Activated CD8-positive, alpha-beta memory T cell treated with anti-CD3 and anti-CD28 coated beads, Interleukin-2, amount 50 U/mL, for 48 hours (primary cell): ENCODE measurements at regions not wholly inside any gene's neighbourhood (a gene's known extent, or its start where the extent isn't known, plus 50 kb on each side); places are given as distances from the start of the nearest gene placed in this dataset.

Experiments
- DNase-seq: peaks from one replicate; pipeline ENCODE4 v3.0.0-alpha.2; 2020

DNA sequence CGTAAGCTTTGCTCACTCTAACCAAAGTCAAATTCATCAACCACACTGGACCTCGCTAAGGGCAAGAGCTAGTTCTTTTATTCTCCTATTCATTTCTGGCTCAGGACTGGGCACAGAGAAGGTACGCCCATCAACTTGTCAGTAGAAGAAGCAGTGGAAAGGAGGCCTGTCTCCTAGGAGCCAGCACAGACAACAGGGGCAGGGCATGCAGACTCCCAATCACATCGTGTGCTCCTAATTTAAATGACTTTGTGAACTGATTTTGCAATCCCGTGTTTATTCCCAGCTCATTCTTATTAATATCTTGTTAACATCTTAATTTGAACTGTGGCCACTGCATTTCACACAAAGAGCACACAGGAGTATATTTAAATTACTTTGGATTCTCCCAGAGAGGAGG lies 161.1 kb upstream of the BCL6 start:
- no peak for DNase-seq

DNA sequence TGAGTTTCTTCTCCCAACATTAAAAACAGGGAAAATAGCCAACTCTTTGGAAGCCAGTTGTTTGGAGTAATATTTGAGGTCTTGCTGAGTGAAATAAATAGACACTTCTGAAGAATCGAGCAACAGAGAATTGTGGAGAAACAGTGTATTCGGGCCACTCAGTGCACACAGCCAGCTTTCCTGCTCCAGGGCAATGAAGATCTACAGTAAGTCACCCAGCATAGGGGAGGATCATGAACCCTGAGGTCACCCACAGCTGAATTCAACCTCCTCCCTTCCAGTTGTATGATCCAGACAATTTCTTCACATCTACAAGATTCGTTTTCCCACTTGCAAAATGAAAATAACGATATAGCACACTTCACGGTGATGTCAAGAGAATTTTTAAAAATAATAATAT lies 161.7 kb upstream of the BCL6 start:
- no peak for DNase-seq

DNA sequence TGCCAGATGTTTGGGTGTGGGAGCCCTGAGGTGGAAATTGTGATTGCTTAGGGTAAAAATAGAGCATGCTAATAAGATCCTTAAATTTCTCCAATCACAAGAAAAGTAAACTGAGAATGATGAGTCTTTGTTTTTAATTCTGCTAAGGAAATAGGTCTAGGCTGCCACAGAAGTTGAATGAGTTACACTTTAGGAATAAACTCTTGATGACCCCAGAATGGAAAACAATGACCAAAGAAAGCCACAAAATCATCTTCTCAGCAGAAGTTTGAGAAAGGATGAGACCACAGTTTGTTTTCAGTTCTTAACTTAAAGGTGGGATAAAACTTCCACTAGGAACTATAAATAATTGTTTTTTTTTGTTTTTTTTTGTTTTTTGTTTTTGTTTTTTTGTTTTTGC lies 164.6 kb upstream of the BCL6 start:
- no peak for DNase-seq

DNA sequence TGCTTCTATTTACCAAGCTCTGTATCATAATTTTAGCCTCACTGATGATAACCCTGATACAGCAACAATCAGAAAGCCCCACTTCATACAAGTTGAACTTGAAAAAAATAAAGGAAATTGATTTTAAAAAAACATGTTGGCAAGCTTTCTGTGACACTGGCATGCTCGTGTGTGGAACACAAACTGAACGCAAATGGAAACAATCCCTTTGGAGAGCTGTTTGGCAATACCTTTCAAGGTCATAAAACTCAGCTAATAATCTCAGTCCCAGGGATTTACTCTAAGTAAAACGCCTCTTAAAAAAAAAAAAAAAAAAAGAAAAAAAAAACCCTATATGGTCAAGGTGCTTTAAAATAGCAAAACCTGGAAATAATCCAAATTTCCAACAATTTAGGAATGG lies 166.7 kb upstream of the BCL6 start:
- no peak for DNase-seq

DNA sequence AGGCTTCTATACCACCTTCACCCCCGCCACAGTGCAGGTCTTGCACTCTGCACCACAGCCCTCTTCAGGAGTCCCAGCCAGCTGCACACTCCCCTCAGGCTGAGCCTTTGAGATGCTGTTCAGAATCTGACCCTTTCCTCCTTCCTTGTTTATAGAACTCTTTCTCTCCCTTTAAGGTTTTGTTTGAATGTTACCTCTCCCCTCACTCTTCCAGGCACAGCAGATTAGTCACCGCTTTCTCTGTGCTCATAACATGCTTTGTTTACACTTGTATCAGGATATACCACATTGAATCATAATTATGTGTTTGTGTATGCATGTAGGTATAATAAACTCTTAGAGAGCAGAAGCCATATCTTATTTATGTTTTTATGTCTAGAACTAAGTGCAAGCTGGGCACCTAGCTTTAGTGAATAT lies 168.4 kb upstream of the BCL6 start:
- DNase-seq = no peak

DNA sequence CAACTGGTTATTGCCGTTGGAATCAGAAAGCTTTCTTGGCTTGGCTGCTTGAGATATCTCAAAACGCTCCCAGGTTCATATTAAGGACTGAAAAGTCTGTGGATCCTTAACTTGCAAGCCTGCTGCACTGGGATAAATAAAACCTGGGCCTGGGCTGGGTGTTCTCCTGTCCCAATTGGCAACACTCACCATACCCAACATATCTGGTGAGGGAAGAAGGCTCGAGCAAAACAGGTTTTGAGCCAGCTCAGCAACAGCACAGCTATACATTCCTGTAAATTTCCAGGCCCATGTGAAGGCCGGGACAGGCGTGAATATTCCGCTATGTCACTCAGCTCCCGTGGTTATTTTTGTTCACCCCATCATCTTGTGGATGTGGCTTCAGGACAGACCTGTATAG lies 169.0 kb upstream of the BCL6 start:
- no peak for DNase-seq

DNA sequence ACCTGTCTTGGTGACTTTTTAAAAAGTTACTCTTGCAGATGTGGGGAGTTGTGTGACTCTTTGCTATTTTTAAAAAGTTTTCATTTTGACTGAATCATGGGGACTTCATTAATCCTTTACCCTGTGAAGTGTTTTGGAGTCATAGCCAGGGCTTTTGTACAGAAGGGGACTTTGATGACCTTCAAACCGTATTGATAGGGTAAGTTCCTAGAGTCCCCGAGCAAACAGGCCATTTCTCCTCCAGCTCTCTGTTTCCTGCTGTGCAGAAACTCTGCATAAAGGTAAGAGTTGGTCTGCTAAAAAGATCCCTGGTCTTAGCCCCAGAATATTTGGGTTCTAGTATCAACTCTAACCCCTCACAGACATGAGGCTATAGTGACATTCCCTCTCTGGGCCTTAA lies 170.8 kb upstream of the BCL6 start:
- no peak for DNase-seq

DNA sequence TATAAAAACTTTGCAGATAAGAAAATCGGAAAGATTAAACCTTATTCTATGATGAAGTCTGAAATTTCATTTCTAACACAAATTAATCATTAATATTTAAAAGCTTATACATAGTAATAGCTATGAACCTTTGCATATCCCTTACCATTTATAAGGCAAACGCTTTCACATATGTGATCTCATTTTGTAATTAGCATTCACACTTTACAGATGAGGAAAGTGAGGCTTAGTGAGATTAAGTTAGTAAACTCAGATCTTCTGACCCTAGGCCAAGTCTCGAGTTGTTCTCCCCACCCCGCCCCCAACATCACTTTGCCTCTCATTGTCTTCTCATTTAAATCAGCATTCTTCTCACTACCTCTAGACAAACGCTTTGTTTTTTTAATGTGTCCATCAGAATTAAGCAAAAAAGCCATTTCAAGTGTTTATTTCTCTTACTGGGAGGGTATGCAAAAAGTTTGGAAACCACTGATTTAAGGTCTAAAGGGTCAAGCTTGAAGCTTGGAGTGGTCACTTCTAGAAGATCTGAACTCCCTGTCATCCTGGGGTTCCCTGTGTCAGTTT lies 172.9 kb upstream of the BCL6 start:
- DNase-seq = no peak

DNA sequence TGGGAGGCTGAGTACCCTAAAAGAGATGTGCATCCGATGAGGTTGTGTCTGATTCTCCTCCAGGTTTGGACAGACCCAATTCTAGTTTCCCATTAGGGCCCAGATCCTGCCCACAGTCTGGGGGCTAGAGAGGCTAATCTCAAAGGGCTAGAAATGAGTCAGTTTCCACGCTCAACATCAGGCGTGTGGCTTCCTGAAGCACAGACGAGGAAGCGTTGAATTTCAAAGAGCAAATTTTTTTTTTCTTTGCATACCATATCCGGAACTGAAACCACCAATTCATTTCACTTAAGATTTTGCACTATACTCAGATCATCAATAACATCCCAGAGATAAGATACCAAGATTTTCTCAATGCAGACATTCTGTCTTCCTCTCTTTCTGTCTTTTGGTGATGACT lies 173.8 kb upstream of the BCL6 start:
- DNase-seq = peak; percentile 71

DNA sequence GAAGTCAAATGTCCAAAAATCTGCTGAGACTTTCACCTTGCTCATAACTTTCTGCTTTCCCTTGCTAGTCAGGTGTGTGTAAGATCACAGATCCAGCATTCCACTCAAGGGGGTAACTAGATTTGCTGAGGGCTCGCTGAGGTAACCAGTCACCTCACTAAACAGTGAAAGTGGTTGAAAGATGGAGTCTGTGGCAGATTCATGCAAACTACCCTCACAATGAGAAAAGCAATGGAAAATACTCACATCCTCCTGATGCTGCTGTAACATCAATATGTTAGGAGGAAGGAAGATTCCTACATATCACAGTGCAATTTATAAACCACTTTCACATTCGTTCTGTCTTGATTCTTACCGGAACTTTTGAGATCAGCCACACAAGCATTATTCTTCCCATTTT lies 174.3 kb upstream of the BCL6 start:
- no peak for DNase-seq

DNA sequence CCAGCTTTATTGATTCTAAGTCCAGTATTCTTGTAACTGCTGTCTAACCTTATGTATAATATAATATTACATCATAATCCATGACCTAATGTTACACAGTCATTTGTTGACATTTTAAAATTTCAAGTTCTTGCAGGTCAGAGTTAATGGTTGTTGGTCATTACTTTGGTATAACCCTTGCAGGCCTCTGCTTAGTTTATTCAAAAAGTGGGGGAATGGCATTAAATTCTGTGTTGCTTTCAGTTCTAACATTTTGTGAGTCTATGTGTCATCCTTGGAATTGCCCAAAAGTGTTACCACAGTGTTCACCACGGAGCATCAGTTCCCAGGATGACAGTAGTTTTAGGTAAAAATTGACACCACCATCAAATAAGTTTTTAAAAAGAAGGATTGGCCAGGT lies 174.8 kb upstream of the BCL6 start:
- no peak for DNase-seq

DNA sequence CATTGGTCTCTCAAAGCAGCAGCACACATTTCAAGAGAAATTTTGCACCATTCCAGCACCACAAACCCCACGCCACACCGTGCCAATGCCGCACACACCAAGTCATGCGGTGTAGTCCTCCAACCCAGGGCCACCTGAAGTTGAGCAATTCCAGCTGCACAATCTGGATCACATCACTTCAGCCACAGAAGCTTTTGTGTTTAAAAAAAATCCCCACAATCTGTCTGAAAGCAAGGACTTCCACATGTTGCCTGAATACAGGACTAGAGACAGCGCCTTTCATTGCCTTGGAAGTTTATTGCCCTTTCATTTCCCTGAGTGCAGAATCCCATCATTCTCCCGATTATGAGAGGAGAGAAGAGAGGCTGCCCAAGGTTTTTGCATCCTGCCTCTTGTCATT lies 175.6 kb upstream of the BCL6 start:
- no peak for DNase-seq

DNA sequence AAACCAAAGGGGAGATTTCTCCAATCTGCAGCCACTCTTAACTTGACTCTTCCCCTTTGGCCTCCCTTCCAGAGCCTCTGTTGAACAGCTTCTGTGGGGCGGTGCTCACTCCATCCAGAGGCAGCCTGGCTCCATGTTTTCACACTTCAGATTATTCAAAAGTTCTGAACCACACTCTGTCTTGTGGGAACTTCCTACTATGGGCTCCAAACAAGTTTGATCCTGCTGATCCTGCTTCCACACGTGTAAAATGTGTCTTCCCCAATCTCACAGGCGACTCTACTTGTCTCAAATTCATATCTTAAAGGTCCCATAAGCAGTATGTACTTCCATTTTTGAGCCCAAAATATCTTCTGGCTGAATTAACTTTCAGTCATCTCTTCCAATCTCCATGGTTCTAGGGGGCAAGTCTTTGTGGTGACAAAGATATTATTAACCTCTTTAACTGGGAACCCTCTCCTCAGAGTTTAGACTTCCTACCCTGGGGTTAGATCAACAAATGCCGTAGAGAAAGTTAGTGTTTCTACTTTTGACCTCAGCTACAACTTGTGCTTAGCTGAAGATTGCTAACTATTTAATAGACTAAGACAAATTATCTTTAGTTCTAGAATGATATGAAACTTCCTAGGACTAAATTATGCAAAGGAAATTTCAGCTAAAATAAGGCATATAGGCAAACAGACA lies 176.3 kb upstream of the BCL6 start:
- no peak for DNase-seq

DNA sequence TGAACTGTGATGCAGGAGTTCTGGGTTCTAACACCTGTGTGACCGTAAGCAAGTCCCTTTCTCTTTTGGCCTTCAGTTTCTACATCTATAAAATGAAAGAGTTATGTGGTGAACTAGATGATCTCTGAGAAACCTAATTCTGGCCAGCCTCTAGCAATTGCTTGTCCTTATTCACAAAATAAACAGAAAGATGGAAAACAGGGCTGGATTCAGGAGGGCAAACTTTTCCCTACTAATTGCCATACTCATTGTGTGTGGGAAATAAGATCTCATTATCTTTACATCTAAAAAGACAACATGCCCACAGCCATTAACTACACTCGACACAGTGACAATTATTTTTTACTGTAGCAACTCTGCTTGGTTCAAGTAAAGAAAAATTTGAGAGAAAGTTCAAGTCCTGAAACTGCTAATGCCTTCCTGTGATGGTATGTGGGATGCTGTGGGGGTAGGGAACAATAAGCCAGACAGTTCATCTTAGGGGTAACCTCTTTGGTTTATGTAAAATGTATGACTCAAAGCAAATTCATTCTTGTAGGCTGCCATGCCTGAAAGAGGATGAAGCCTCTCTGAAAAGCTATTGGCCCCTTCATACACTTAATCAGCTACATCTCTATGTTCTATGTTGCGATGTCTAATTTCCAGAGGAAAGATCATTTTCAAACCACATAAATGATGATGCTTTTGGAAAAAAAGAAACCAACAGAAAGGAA lies 177.6 kb upstream of the BCL6 start:
- no peak for DNase-seq

DNA sequence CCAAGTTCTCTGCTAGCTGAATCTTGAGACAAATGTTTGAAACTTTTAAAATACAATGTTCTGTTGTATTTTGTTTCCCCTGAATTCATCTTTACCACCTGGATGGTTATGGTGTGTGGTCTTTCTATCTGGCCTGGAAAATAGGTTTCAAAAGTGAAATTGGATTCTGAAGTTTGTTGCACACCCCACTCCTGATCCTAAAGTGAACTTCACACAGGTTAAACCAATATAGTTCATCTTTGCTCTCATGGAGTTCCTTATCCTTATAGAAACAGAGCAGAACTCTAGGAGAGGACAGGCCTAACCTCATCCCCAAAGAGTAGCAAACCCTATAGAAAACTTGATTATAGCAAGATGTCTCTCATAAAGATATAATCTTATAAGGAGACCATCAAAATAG lies 179.4 kb upstream of the BCL6 start:
- DNase-seq = no peak

DNA sequence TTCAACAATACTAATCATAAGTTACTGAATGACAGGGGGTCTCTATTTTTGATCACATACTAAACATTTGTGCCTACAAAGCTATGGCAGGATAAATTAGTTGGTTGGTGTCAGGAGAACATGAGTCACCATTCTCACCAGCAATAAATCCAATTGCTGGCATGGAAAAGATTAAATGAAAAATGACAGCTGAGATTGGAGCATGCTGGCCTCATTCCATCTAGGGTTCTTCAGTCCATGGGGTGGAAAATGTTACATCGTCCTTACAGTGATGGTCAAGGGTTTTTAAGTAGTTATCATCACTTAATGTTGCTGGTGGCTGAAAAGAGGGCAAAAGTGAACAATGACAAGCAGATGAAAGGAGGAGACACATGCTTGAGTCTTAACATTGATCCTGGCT lies 180.1 kb upstream of the BCL6 start:
- DNase-seq = no peak

DNA sequence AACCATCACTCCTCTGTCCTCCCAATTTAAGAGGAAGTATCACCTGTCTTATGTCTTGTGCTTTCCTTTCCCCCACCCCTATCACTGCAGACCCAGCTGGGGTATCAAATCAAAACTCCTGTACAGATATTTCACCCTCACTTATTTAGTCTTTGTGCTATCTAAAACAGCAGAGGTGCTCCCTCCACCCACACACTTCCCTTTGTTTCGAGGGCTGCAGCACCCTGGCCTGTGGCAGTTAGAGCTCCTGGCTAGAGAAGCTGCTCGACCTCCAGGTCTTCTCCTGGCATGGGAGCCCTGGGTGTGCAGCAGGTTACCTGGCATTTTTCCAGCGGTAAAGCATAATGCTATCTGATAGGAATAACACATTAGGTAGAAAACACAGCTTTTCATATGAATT lies 181.4 kb upstream of the BCL6 start:
- DNase-seq = no peak

DNA sequence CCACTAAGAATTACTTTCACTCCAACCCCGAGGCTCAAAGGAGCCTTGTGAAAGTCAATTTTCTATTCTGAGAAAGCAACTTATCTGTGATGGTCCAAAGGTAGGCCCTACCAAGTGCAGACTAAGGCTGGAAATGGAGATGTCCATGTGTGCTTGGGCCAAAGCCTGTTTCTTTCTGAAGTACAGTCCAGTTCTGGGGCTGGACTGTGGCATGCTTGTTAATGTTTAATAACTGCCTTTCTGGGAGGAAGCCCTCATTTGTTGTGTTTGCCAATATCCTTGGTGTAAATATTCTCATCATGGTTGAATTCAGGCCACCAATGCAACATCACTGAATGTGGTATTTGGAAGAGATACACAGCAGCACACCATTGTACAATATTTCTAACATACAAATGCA lies 182.3 kb upstream of the BCL6 start:
- DNase-seq = no peak

DNA sequence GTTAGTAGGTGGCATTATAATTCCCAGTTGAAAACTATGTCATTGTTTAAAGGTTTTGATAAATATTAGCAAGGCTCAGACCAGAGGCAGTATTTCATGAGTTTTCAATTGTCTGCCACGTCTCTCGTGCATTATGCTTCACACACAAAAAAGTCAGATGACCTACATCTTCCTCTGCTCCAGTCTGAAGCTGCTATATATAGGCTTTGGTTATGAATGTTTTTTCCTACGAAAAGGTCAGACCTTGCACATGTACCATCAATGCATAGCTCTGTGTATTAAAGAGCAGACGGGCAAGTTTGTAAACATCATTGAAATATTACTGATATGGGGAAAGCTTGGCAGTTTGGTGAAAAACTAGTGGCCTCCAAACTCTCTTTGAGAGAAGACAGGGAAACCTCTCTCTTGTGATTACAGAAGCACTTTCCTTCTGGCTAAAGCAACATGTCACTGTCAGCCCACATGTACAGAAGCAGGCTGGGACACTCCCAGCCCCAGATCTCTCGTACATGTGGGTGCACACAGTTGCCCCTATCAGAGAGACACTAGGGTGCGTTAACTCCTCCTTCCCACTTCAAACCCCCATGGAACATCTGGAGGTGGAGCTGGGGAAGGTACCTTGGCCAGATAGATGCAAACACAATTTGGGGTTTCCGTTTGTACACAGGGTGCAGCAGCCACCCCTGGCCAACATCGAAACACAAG lies 184.0 kb upstream of the BCL6 start:
- no peak for DNase-seq

DNA sequence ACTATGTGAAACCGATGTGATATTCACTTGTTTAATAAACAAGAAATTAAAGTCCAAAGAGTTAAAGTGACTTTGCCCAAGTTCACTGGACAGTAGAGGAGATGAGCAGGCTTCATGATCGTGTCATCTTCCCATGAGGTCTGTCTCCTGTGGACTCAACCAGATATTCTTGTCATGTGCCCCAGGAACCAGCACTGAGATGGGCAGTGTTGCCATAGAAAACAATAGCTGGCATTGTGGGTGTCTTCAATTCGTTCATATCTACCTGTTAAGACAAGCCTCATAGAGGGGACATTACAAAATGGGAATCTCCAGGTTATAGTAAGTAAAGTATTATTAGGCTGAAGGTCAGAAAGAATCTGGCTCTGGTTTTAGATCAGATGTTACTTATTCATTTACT lies 184.8 kb upstream of the BCL6 start:
- DNase-seq = no peak

DNA sequence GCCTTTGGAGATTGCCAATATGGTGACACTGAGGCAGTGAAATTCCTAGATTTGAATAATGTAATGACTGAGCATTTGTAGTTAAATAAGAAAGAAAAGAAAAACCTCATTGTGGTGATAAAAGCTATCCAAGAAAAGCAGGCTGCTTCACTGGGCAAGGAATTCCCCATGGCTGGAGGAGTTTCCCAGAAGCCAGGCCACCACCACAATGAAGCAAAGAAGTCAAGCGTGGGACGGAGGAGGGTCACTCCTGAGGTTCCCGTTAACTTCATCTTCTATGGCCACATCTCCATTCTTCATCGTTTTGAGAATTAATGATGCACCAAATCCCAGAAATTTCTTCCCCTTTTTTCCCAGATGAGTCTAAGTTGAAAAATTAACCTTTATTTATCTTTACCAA lies 185.8 kb upstream of the BCL6 start:
- DNase-seq = no peak

DNA sequence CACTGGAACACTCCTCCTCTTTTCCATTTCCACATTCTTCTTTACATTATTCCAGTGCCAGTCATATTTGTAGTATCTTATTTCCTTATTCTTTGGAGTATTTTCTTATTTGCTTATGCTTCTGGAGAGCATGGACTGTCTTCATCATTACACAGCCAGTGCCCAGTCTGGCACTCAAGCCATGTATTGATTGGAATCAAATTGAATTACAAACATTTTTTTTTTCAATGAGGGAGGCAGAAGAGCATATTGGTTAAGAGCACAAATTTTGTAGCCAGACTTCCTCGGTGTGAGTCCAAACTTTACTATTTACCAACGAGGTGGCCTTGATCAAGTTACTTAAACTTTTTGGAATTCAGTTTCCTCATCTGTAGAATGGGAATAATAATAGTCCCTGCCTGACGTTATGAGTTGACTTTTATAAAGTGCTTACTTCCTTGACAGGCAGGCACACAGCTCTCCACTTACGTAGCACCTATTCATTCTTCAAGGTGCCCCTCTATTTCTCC lies 186.6 kb upstream of the BCL6 start:
- no peak for DNase-seq

DNA sequence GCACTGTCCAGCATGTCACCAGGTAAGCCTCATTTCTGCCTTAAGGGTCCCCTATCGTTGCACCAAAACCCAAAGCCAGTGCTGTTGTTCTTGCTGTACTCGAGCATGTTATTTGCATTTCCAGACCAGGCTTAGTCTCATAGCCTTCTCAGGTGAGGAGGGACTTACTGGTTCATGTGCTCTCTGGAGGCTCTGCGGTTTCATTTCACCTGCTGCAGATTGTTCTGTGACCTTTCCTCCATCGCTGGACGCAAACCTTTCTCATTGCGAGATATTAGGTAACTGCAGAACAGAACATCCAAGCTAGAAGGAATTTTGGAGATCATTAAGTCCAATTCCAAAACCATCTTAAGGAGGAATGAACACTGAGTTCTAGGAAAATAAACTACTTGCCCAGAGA lies 187.3 kb upstream of the BCL6 start:
- no peak for DNase-seq

DNA sequence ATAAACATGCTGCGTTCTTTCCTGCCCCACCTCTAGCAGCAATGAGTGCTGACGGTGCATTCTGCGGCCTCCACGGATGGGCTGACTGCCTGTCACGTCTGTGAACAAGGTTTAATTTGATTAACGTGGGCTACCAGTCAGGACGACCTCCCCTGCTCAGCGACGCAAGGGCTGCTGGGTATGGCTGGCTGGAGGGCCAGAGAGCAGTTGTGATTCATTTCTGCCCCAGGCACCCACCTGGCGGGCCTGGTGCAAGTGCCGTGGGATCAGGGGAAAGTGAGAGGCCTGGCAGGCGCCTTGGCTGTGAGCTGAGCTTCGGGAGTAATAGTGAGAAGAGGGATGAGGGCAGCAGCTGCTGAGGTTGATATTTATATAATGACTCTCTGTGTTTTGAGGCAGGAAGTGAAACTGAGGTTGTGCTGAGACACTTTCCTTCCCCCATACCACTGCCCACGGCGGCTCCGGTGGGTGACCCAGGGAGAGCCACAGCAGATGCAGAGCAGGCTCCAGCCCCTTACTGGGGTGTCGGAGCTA lies 190.4 kb upstream of the BCL6 start:
- DNase-seq = peak; percentile 71
